GM19452 (cell line): ENCODE measurements at regions not wholly inside any gene's neighbourhood (a gene's known extent, or its start where the extent isn't known, plus 50 kb on each side); places are given as distances from the start of the nearest gene placed in this dataset.
"Not testable (repeated sequence)": the region's sequence is repeated elsewhere in the genome, so short reads cannot be mapped to it uniquely, and the experiment has no call there.

Experiments
- ATAC-seq: cut with Tn5 transposase; IDR thresholded peaks from one replicate; pipeline ENCODE4 v1.9.1; 2021; ENCODE audit not compliant: unreplicated experiment

GRCh38 chr10:23493711-23494110 lies 54.8 kb downstream of the OTUD1 start:
- no peak for ATAC-seq

GRCh38 chr10:23496727-23497126 lies 57.9 kb downstream of the OTUD1 start:
- ATAC-seq, result no peak

- no peak for ATAC-seq
These were observed 60.7 kb downstream of the OTUD1 start for GRCh38 chr10:23499372-23500132.

GRCh38 chr10:23505797-23506465 lies 67.1 kb downstream of the OTUD1 start:
- ATAC-seq, result no peak

GRCh38 chr10:23512355-23513058 lies 73.6 kb downstream of the OTUD1 start:
- ATAC-seq, result no peak

- ATAC-seq, result not testable (repeated sequence)
These were observed 74.7 kb downstream of the OTUD1 start for GRCh38 chr10:23513621-23514020.

GRCh38 chr10:23514321-23514720 lies 75.4 kb downstream of the OTUD1 start:
- no peak for ATAC-seq

GRCh38 chr10:23516530-23516929 lies 77.7 kb downstream of the OTUD1 start:
- no peak for ATAC-seq

- no peak for ATAC-seq
These were observed 78.3 kb downstream of the OTUD1 start for GRCh38 chr10:23517155-23517554.

- no peak for ATAC-seq
These were observed 82.9 kb downstream of the OTUD1 start for GRCh38 chr10:23521735-23522134.

GRCh38 chr10:23522345-23522744 lies 83.5 kb downstream of the OTUD1 start:
- ATAC-seq, result no peak

- no peak for ATAC-seq
These were observed 84.4 kb downstream of the OTUD1 start for GRCh38 chr10:23523251-23523650.

- no peak for ATAC-seq
These were observed 86.5 kb downstream of the OTUD1 start for GRCh38 chr10:23525406-23525805.

GRCh38 chr10:23528419-23528818 lies 89.5 kb downstream of the OTUD1 start:
- no peak for ATAC-seq

GRCh38 chr10:23529625-23530024 lies 90.8 kb downstream of the OTUD1 start:
- no peak for ATAC-seq

GRCh38 chr10:23530079-23530478 lies 91.2 kb downstream of the OTUD1 start:
- ATAC-seq, result no peak

GRCh38 chr10:23533212-23533611 lies 94.3 kb downstream of the OTUD1 start:
- ATAC-seq, result no peak

GRCh38 chr10:23534326-23534725 lies 95.5 kb downstream of the OTUD1 start:
- ATAC-seq, result no peak

- ATAC-seq, result no peak
These were observed 95.9 kb downstream of the OTUD1 start for GRCh38 chr10:23534761-23535160.

GRCh38 chr10:23535381-23535780 lies 96.5 kb downstream of the OTUD1 start:
- ATAC-seq, result no peak

GRCh38 chr10:23538968-23539367 lies 100.1 kb downstream of the OTUD1 start:
- ATAC-seq, result no peak
